Activated CD4-positive, alpha-beta T cell treated with anti-CD3 and anti-CD28 coated beads, Interleukin-2, amount 50 U/mL, for 24 hours (primary cell): ENCODE measurements at regions not wholly inside any gene's neighbourhood (a gene's known extent, or its start where the extent isn't known, plus 50 kb on each side); places are given as distances from the start of the nearest gene placed in this dataset.
"Not testable (repeated sequence)": the region's sequence is repeated elsewhere in the genome, so short reads cannot be mapped to it uniquely, and the experiment has no call there.

Experiments
- DNase-seq, 2 donors: peaks; one replicate each; pipeline ENCODE4 v3.0.0-alpha.2; 2020; ENCODE audit warnings: low read depth in 1 of 2, low spot score in 1 of 2

DNA sequence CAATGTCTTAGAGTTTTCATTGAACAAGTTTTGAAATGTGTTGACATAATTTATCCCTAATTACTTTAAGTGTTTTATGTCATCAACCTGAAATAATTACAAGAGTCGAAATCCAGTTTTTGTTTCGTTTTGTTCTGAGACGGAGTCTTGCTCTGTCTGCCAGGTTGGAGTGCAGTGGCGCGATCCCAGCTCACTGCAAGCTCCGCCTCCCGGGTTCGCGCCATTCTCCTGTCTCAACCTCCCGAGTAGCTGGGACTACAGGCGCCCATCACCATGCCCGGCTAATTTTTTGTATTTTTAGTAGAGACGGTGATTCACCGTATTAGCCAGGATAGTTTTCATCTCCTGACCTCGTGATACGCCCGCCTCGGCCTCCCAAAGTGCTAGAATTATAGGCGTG, 1131.0 kb upstream of the LRRTM3 start:
- DNase-seq, result not testable (repeated sequence)

DNA sequence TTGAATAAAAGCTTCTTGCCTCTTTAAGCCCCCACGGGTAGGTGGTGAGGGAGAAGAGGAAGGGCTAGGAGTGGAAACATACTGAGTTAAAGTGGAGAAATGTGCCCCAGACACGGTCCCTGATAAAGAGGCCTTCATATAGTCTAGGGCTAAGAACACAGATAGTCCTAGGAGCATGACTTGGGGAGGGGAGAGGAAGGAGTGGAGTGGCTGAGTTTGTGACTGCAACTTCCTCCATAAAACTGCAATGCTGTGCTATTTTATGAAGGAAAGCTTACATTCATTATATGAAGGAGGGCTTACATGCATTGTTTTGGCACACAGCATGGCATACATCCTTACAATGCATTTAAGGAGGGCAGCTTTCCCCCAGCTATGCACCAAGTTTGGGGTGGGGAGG, 1129.4 kb upstream of the LRRTM3 start:
- no peak for DNase-seq

- no peak for DNase-seq
These were observed 1127.7 kb upstream of the LRRTM3 start for GRCh38 chr10:65798133-65798532.

- no peak for DNase-seq
These were observed 1123.4 kb upstream of the LRRTM3 start for GRCh38 chr10:65802391-65802790.

DNA sequence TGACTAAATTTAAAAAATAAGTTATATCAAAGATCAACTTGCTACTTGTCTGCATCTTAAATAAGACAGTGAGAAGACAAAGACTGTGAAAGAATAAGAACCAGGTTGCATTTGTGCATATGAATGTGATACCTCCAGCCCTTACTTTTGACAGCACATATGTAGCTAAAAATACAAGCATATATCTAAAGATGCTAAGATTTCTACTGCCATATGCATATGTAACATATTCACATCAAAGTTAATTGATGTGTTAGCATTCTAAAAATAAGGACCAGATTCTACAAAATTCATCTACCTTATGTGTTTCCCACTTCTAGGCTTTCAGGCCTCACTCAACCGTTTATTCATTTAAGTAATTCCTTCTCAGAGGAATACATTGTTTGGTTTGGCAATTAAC, 1120.3 kb upstream of the LRRTM3 start:
- DNase-seq, result no peak

GRCh38 chr10:65805993-65806392, 1119.8 kb upstream of the LRRTM3 start:
- DNase-seq, result no peak

GRCh38 chr10:65808687-65809333, 1117.0 kb upstream of the LRRTM3 start:
- DNase-seq, result no peak

DNA sequence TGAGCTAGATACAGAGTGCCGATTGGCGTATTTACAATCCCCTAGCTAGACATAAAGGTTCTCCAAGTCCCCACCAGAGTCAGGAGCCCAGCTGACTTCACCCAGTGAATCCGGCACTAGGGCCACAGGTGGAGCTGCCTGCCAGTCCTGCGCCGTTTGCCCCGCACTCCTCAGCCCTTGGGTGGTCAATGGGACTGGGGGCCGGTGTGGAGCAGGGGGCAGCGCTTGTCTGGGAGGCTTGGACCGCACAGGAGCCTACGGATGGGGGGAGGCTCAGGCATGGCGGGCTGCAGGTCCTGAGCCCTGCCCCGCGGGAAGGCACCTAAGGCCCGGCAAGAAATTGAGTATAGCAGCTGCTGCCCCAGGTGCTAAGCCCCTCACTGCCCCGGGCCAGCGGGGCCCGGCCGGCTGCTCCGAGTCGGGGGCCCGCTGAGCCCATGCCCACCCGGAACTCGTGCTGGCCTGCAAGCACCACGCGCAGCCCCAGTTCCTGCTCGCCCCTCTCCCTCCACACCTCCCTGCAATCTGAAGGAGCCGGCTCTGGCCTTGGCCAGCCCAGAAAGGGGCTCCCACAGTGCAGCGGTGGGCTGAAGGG, 1113.8 kb upstream of the LRRTM3 start:
- DNase-seq, result no peak

GRCh38 chr10:65816536-65816935, 1109.3 kb upstream of the LRRTM3 start:
- DNase-seq, result no peak

GRCh38 chr10:65818990-65819389, 1106.8 kb upstream of the LRRTM3 start:
- DNase-seq, result no peak

DNA sequence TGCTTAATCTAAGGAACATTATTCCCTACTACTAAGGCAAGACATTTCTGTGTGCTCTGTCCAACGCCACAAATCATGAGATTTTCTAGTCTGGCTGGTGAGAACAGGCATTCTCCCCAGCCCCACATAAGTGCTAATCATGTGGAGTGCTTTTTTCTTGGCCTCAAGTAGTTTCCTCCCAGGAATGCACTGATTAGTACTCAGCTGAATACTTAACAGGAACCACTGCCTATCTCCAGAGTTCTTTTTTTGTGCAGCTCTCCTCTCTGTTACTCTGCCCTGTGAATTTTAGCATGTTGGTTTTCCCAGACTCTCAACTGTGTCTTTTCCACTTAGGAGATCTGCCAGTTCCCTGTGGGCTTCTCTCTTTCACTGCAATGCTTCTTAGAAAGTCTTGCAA, 1098.5 kb upstream of the LRRTM3 start:
- no peak for DNase-seq

GRCh38 chr10:65838811-65839210, 1087.0 kb upstream of the LRRTM3 start:
- no peak for DNase-seq

- DNase-seq, result no peak
These were observed 1082.6 kb upstream of the LRRTM3 start for GRCh38 chr10:65843203-65843602.

GRCh38 chr10:65845916-65846315, 1079.9 kb upstream of the LRRTM3 start:
- DNase-seq, result no peak

DNA sequence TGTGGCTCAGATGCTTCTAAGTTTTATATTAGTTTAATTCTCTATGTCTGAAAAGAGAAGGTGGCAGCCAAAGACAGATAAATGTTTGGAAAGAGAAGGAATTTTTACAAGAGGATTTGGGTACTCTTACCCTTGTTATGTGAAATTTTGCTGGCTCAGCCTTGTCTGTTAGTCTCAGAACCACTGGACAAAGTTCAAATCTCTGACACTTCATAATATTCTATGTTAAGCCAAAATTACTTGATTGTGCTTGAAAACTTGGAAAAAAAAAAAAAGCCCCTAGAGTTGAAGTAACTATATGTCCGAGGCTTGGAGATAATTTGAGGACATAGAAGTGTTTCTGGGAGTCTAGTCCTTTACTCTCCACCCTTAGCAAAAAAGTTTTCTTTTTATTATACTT, 1079.3 kb upstream of the LRRTM3 start:
- no peak for DNase-seq

- no peak for DNase-seq
These were observed 1078.9 kb upstream of the LRRTM3 start for GRCh38 chr10:65846949-65847348.

DNA sequence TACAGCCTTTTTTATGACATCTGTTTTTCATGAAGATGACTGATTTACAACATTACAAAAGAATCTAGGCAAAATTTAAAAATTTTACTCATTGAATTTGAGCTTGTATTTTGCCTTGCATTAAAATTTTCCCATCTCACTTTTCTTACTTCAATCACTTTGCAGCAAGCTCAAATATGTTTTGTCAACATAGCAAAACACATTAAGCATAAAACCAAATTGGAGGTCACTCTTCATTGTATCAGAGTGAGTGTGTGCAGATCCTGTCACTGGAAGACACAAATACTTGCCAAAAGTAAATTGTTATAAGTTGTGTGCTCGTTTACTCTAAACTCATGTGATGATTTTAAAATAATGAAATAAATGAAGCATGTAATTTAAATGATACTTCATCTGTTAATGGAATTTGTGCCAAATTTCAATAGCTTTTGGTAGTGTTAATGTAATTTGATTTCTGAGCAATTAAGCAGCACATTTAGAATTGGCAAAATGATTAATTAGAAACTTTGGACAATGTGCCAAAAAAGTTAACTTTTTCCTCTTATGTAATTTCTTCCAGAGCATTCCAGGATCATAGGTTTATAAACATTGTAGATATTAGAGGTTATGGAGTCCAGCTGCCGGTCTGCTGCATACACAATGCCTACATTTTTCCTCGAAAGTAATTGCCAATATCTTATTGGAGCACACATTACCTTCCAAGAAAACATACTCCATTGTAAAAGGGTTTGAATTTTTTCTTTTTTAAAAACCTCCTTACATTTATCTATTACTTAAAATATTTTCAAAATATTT, 1078.2 kb upstream of the LRRTM3 start:
- no peak for DNase-seq

GRCh38 chr10:65858841-65859240, 1067.0 kb upstream of the LRRTM3 start:
- no peak for DNase-seq

GRCh38 chr10:65861249-65861648, 1064.6 kb upstream of the LRRTM3 start:
- DNase-seq, result no peak
